ENCODE measurements at regions not wholly inside any gene's neighbourhood (a gene's known extent, or its start where the extent isn't known, plus 50 kb on each side); places are given as distances from the start of the nearest gene placed in this dataset.
A peak's percentile ranks its signal among the peaks of the same experiment; 100 is the strongest.

DNA sequence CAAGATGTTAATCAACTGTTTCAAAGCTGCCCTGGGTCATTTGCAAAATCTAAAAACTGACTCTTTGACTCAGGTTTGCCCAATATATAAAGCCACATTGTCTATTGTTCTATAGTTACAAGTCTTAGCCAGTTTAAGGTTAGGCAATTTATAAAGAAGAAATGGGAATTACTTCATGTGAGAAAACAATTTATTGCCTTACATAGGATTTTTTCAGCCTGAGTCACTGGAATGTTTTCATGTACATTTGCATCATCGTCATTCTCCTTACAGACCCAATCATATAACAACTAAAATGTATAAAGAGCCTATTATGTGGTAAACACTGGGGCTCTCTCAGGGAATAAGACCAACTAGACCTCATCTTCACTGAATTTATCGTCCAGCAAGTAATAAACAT, 100.3 kb upstream of the PLEKHG7 start:
- Histone ChIP-seq H3K4me1 (peaks cover 14% of the 10 kb centered on the region), H3K4me3 (ENCODE audit: low read depth, low read length) (no peak overlapping the region), H3K27me3 (replicated peaks; ENCODE audit: control insufficient read depth, insufficient read depth, low read length) (no peaks in the 10 kb centered on the region), H3K36me3 (ENCODE audit: control insufficient read depth, insufficient read depth, low read length) (no peaks in the 10 kb centered on the region), H3K9me3 (peaks cover 26% of the 10 kb centered on the region)
- H3K27ac Mint-ChIP-seq (ENCODE audit: unreplicated experiment), result peak overlapping the region; percentile 29
- H3K36me3 Mint-ChIP-seq (ENCODE audit: insufficient read depth, unreplicated experiment), result peaks cover 6% of the 10 kb centered on the region
- TF ChIP-seq, protein P1, sequence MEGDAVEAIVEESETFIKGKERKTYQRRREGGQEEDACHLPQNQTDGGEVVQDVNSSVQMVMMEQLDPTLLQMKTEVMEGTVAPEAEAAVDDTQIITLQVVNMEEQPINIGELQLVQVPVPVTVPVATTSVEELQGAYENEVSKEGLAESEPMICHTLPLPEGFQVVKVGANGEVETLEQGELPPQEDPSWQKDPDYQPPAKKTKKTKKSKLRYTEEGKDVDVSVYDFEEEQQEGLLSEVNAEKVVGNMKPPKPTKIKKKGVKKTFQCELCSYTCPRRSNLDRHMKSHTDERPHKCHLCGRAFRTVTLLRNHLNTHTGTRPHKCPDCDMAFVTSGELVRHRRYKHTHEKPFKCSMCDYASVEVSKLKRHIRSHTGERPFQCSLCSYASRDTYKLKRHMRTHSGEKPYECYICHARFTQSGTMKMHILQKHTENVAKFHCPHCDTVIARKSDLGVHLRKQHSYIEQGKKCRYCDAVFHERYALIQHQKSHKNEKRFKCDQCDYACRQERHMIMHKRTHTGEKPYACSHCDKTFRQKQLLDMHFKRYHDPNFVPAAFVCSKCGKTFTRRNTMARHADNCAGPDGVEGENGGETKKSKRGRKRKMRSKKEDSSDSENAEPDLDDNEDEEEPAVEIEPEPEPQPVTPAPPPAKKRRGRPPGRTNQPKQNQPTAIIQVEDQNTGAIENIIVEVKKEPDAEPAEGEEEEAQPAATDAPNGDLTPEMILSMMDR (IDR thresholded peaks at IDR 0.05; ENCODE audit: insufficient read depth in 1 of 2, low read depth in 1 of 2, low read length in 1 of 2, severe bottlenecking in 1 of 2, unreplicated experiment in 1 of 2), result no peak
- POLR2A ChIA-PET, result no interaction called here
- H3K27me3 Mint-ChIP-seq (ENCODE audit: insufficient read depth, unreplicated experiment), result no peaks in the 10 kb centered on the region
- peaks cover 55% of the 10 kb centered on the region for H3K9me3 Mint-ChIP-seq (ENCODE audit: unreplicated experiment)
- CTCF ChIA-PET, result no interaction called here
- intact Hi-C loops (cut with micrococcal nuclease; ENCODE audit: unreplicated experiment), result no loop called here
- peak in 1 of 2 experiments; percentile 8 for DNase-seq
- peak overlapping the region; percentile 1 for H3K4me3 Mint-ChIP-seq (ENCODE audit: unreplicated experiment)
- H3K4me1 Mint-ChIP-seq (ENCODE audit: low read depth, unreplicated experiment), result peaks cover 7% of the 10 kb centered on the region
- BruUV-seq (replicated peaks), result no TSS peak

DNA sequence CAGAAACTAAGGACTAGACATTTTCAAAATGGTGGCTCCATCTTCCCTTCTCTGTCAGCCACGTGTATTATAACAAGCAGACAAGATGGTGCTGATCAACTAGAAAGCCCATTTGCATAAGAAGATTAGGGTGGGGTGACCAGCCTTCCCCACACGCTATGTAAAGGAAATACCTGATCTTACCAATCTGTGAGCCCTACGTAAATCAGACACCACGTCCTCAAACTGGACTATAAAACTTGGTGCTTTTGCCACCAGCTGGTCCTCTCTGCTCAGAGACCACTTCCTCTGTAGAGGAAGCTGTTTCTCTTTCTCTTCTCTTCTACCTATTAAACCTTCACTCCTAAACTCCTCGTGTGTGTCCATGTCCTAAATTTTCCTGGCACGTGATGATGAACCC, 101.1 kb upstream of the PLEKHG7 start:
- no TSS peak for BruUV-seq (replicated peaks)
- CTCF ChIA-PET, result no interaction called here
- Mint-ChIP-seq H3K4me3 (ENCODE audit: unreplicated experiment) (no peak overlapping the region), H3K36me3 (ENCODE audit: insufficient read depth, unreplicated experiment) (peaks cover 6% of the 10 kb centered on the region), H3K27me3 (ENCODE audit: insufficient read depth, unreplicated experiment) (no peaks in the 10 kb centered on the region), H3K27ac (ENCODE audit: unreplicated experiment) (peak overlapping the region; percentile 24), H3K9me3 (ENCODE audit: unreplicated experiment) (peaks cover 55% of the 10 kb centered on the region), H3K4me1 (ENCODE audit: low read depth, unreplicated experiment) (peaks cover 7% of the 10 kb centered on the region)
- Histone ChIP-seq H3K36me3 (ENCODE audit: control insufficient read depth, insufficient read depth, low read length) (no peaks in the 10 kb centered on the region), H3K4me1 (peaks cover 14% of the 10 kb centered on the region), H3K9me3 (peaks cover 26% of the 10 kb centered on the region), H3K27me3 (replicated peaks; ENCODE audit: control insufficient read depth, insufficient read depth, low read length) (no peaks in the 10 kb centered on the region), H3K4me3 (ENCODE audit: low read depth, low read length) (no peak overlapping the region)
- DNase-seq, result no peak
- POLR2A ChIA-PET, result no interaction called here
- TF ChIP-seq, protein P1 (IDR thresholded peaks at IDR 0.05; ENCODE audit: insufficient read depth in 1 of 2, low read depth in 1 of 2, low read length in 1 of 2, severe bottlenecking in 1 of 2, unreplicated experiment in 1 of 2), result no peak
- intact Hi-C loops (cut with micrococcal nuclease; ENCODE audit: unreplicated experiment), result no loop called here

DNA sequence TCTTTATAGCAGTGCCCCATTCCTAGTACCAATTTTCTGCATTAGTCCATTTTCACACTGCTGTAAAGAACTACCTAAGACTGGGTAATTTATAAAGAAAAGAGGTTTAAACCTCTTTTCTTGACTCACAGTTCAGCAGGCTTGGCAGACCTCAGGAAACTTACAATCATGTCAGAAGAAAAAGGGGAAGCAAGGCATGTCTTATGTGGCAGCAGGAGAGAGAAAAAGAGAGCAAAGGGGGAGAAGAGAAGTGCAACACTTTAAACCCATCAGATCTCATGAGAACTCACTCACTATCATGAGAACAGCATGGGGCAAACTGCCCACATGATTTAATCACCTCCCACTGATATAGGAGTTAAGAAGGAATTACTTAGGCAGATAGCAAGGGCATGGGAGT, 101.6 kb upstream of the PLEKHG7 start:
- Histone ChIP-seq H3K36me3 (ENCODE audit: control insufficient read depth, insufficient read depth, low read length) (no peaks in the 10 kb centered on the region), H3K4me3 (ENCODE audit: low read depth, low read length) (no peak overlapping the region), H3K27me3 (replicated peaks; ENCODE audit: control insufficient read depth, insufficient read depth, low read length) (no peaks in the 10 kb centered on the region), H3K9me3 (peaks cover 26% of the 10 kb centered on the region), H3K4me1 (peaks cover 14% of the 10 kb centered on the region)
- CTCF ChIA-PET, result no interaction called here
- POLR2A ChIA-PET, result no interaction called here
- peaks cover 55% of the 10 kb centered on the region for H3K9me3 Mint-ChIP-seq (ENCODE audit: unreplicated experiment)
- TF ChIP-seq, protein P1 (IDR thresholded peaks at IDR 0.05; ENCODE audit: insufficient read depth in 1 of 2, low read depth in 1 of 2, low read length in 1 of 2, severe bottlenecking in 1 of 2, unreplicated experiment in 1 of 2), result no peak
- H3K4me1 Mint-ChIP-seq (ENCODE audit: low read depth, unreplicated experiment), result peaks cover 7% of the 10 kb centered on the region
- no peak overlapping the region for H3K27ac Mint-ChIP-seq (ENCODE audit: unreplicated experiment)
- DNase-seq, result no peak
- H3K36me3 Mint-ChIP-seq (ENCODE audit: insufficient read depth, unreplicated experiment), result peaks cover 6% of the 10 kb centered on the region
- H3K27me3 Mint-ChIP-seq (ENCODE audit: insufficient read depth, unreplicated experiment), result no peaks in the 10 kb centered on the region
- no peak overlapping the region for H3K4me3 Mint-ChIP-seq (ENCODE audit: unreplicated experiment)
- BruUV-seq (replicated peaks), result no TSS peak
- intact Hi-C loops (cut with micrococcal nuclease; ENCODE audit: unreplicated experiment), result no loop called here

All from Caco-2 (cell line).